Right atrium auricular region (tissue), 2 donors: ENCODE measurements at regions not wholly inside any gene's neighbourhood (a gene's known extent, or its start where the extent isn't known, plus 50 kb on each side); places are given as distances from the start of the nearest gene placed in this dataset.

Source experiments
- DNase-seq: peaks from one replicate; pipeline ENCODE4 v3.0.0-alpha.2; 2019; ENCODE audit warnings: low spot score
- H3K27ac ChIP-seq, 2 donors: fragments of 200-600 bp; sonication (generic); 1 replicate in 1 of 2; 2 replicates in 1 of 2; pipeline ENCODE4 v1.5.1; 2016 to 2019
- H3K27me3 ChIP-seq, 2 donors: fragments of 200-600 bp; sonication (generic); one replicate each; pipeline versions ENCODE4 v1.5.1 to v1.6.0; 2017 to 2019
- H3K36me3 ChIP-seq: fragments of 200-600 bp; sonication (generic); one replicate; pipeline ENCODE4 v1.5.1; 2016
- H3K4me1 ChIP-seq, 2 donors: fragments of 200-600 bp; sonication (generic); one replicate each; pipeline versions ENCODE4 v1.5.1 to v1.6.0; 2017 to 2019
- H3K4me3 ChIP-seq, 2 donors: fragments of 200-600 bp; sonication (generic); 1 replicate in 1 of 2; 2 replicates in 1 of 2; pipeline ENCODE4 v1.5.1; 2017 to 2019; ENCODE audit warnings: mild to moderate bottlenecking in 1 of 2, moderate library complexity in 1 of 2
- H3K9me3 ChIP-seq, 2 donors: fragments of 200-600 bp; sonication (generic); one replicate each; pipeline ENCODE4 v1.5.1; 2019
- CTCF ChIP-seq, 2 donors: fragments of 200-600 bp; sonication (generic); IDR thresholded peaks; one replicate each; pipeline ENCODE4 v1.5.1; 2019; ENCODE audit warnings: antibody characterized with exemption in 2 of 2

GRCh38 chr16:63188086-63188771 lies 1152.0 kb upstream of the CDH8 start:
- TF ChIP-seq CTCF (IDR thresholded peaks at IDR 0.05), result no peak
- no peak for DNase-seq
- H3K27me3 ChIP-seq, result no peaks in the 10 kb centered on the region

GRCh38 chr16:63187638-63188037 lies 1151.4 kb upstream of the CDH8 start:
- Histone ChIP-seq H3K4me1 (no peaks in the 10 kb centered on the region), H3K36me3 (no peaks in the 10 kb centered on the region), H3K9me3 (no peaks in the 10 kb centered on the region), H3K4me3 (no peak overlapping the region), H3K27me3 (no peaks in the 10 kb centered on the region), H3K27ac (no peak overlapping the region)
- DNase-seq, result no peak
- TF ChIP-seq CTCF (IDR thresholded peaks at IDR 0.05), result no peak

More at GRCh38 chr16:63188086-63188771, 1152.0 kb upstream of the CDH8 start:
- Histone ChIP-seq H3K27ac (no peak overlapping the region), H3K9me3 (no peaks in the 10 kb centered on the region), H3K4me3 (no peak overlapping the region), H3K4me1 (no peaks in the 10 kb centered on the region), H3K36me3 (no peaks in the 10 kb centered on the region)

- H3K27me3 ChIP-seq, result no peaks in the 10 kb centered on the region
- H3K9me3 ChIP-seq, result no peaks in the 10 kb centered on the region
- no peak overlapping the region for H3K4me3 ChIP-seq
- H3K27ac ChIP-seq, result no peak overlapping the region
- DNase-seq, result no peak
- no peaks in the 10 kb centered on the region for H3K36me3 ChIP-seq
- no peaks in the 10 kb centered on the region for H3K4me1 ChIP-seq
- TF ChIP-seq CTCF (IDR thresholded peaks at IDR 0.05), result no peak
These were observed 1149.1 kb upstream of the CDH8 start for GRCh38 chr16:63185235-63185780.

GRCh38 chr16:63183743-63184142 lies 1147.5 kb upstream of the CDH8 start:
- TF ChIP-seq CTCF (IDR thresholded peaks at IDR 0.05), result no peak
- Histone ChIP-seq H3K27me3 (no peaks in the 10 kb centered on the region), H3K4me1 (no peaks in the 10 kb centered on the region), H3K27ac (no peak overlapping the region), H3K36me3 (no peaks in the 10 kb centered on the region), H3K9me3 (no peaks in the 10 kb centered on the region), H3K4me3 (no peak overlapping the region)
- no peak for DNase-seq

GRCh38 chr16:63175313-63175712 lies 1139.1 kb upstream of the CDH8 start:
- no peak for TF ChIP-seq CTCF (IDR thresholded peaks at IDR 0.05)

GRCh38 chr16:63174801-63175200 lies 1138.6 kb upstream of the CDH8 start:
- H3K9me3 ChIP-seq, result no peaks in the 10 kb centered on the region
- H3K27ac ChIP-seq, result no peak overlapping the region
- no peaks in the 10 kb centered on the region for H3K4me1 ChIP-seq
- TF ChIP-seq CTCF (IDR thresholded peaks at IDR 0.05), result no peak
- H3K4me3 ChIP-seq, result no peak overlapping the region
- H3K27me3 ChIP-seq, result no peaks in the 10 kb centered on the region
- no peaks in the 10 kb centered on the region for H3K36me3 ChIP-seq
- DNase-seq, result no peak

More at GRCh38 chr16:63175313-63175712, 1139.1 kb upstream of the CDH8 start:
- H3K27ac ChIP-seq, result no peak overlapping the region
- no peaks in the 10 kb centered on the region for H3K36me3 ChIP-seq
- H3K9me3 ChIP-seq, result no peaks in the 10 kb centered on the region
- DNase-seq, result no peak
- no peaks in the 10 kb centered on the region for H3K4me1 ChIP-seq
- no peaks in the 10 kb centered on the region for H3K27me3 ChIP-seq
- H3K4me3 ChIP-seq, result no peak overlapping the region
